Hematopoietic multipotent progenitor cell treated with erythropoietin and hydrocortisone succinate and interleukin-3 and kit ligand, for 4 days (in vitro differentiated cells): ENCODE measurements at regions not wholly inside any gene's neighbourhood (a gene's known extent, or its start where the extent isn't known, plus 50 kb on each side); places are given as distances from the start of the nearest gene placed in this dataset.

ENCODE experiments used
- DNase-seq: peaks from one replicate; pipeline ENCODE4 v3.0.0-alpha.2; 2015

- no peak for DNase-seq
Observed at GRCh38 chr2:54392555-54393324, 63.4 kb upstream of the SPTBN1 start.

GRCh38 chr2:54394392-54394791 is 61.7 kb upstream of the SPTBN1 start:
- DNase-seq, result no peak

GRCh38 chr2:54396107-54396506 is 60.0 kb upstream of the SPTBN1 start:
- no peak for DNase-seq

GRCh38 chr2:54396798-54397197 is 59.3 kb upstream of the SPTBN1 start:
- DNase-seq, result no peak

GRCh38 chr2:54397426-54397825 is 58.7 kb upstream of the SPTBN1 start:
- DNase-seq, result no peak

- no peak for DNase-seq
Observed at GRCh38 chr2:54401554-54401953, 54.6 kb upstream of the SPTBN1 start.

GRCh38 chr2:54402350-54402749 is 53.8 kb upstream of the SPTBN1 start:
- no peak for DNase-seq

GRCh38 chr2:54403512-54404238 is 52.5 kb upstream of the SPTBN1 start:
- DNase-seq, result no peak

- peak; percentile 73 for DNase-seq
Observed at GRCh38 chr2:54404270-54404669, 51.9 kb upstream of the SPTBN1 start.

GRCh38 chr2:54406031-54406430 is 50.1 kb upstream of the SPTBN1 start:
- DNase-seq, result no peak
